Osteoblast (primary cell): ENCODE measurements at regions not wholly inside any gene's neighbourhood (a gene's known extent, or its start where the extent isn't known, plus 50 kb on each side); places are given as distances from the start of the nearest gene placed in this dataset.

Experiments used
- DNase-seq: peaks from one replicate; pipeline ENCODE4 v3.0.0; 2011; ENCODE audit warnings: low spot score, mixed read lengths; ENCODE audit not compliant: insufficient read length; ENCODE audit errors: missing footprints
- H2AFZ ChIP-seq: 2 replicates; pipeline ENCODE4 v1.6.0; 2011; ENCODE audit warnings: mild to moderate bottlenecking, low read length
- H3K27ac ChIP-seq: 2 replicates; pipeline ENCODE4 v1.5.1; 2011; ENCODE audit warnings: mild to moderate bottlenecking, low read depth, low read length, moderate library complexity
- H3K27me3 ChIP-seq: 2 replicates; pipeline ENCODE4 v1.6.0; 2012; ENCODE audit warnings: mild to moderate bottlenecking, control low read depth, inconsistent platforms, low read length, moderate library complexity; ENCODE audit not compliant: insufficient read depth
- H3K36me3 ChIP-seq: 2 replicates; pipeline ENCODE4 v1.5.1; 2011; ENCODE audit warnings: mild to moderate bottlenecking, low read length, control low read depth, moderate library complexity; ENCODE audit not compliant: insufficient read depth
- H3K4me1 ChIP-seq: 2 replicates; pipeline ENCODE4 v1.5.1; 2011; ENCODE audit warnings: mild to moderate bottlenecking, low read length, control low read depth, moderate library complexity; ENCODE audit not compliant: insufficient read depth
- H3K4me2 ChIP-seq: 2 replicates; pipeline ENCODE4 v1.6.0; 2011; ENCODE audit warnings: mild to moderate bottlenecking, low read length; ENCODE audit not compliant: insufficient read depth
- H3K4me3 ChIP-seq: fragments of 200-600 bp; sonication (generic); 3 replicates; pipeline ENCODE4 v1.5.1; 2012; ENCODE audit warnings: mild to moderate bottlenecking, low read length, inconsistent platforms; ENCODE audit not compliant: insufficient read depth
- H3K79me2 ChIP-seq: 2 replicates; pipeline ENCODE4 v1.6.0; 2012; ENCODE audit warnings: mild to moderate bottlenecking, low read length, control low read depth, inconsistent platforms; ENCODE audit not compliant: insufficient read depth
- H3K9me3 ChIP-seq: 2 replicates; pipeline ENCODE4 v1.5.1; 2011; ENCODE audit warnings: low read depth, low read length, control low read depth
- H4K20me1 ChIP-seq: 2 replicates; pipeline ENCODE4 v1.6.0; 2012; ENCODE audit warnings: mild to moderate bottlenecking, low read length, control low read depth; ENCODE audit not compliant: insufficient read depth
- CTCF ChIP-seq: IDR thresholded peaks from 2 replicates; pipeline ENCODE4 v1.5.1; 2011; ENCODE audit warnings: mild to moderate bottlenecking, low read depth, low read length, moderate library complexity; ENCODE audit errors: extremely low read depth

DNA sequence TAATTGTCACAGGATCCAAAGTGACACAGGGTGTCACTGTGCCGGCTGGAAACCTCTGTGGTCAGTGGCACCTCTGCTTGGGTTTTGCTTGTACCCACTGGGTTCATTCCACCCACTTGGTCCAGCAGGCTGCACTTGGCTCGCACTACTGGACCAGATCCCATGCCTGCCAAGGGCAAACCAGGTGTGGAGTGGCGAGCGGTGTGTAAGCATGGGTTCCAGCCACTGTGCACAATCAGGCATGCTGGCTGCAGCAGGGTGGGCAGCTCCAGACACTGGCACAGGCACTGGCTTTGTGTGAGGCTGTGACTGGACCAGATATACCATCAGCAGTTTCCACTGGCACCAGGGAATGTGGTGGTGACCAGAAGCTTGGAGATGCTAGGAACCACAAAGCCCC, 261.4 kb downstream of the KCNA4 start:
- H3K4me3 ChIP-seq, result no peak overlapping the region
- H2AFZ ChIP-seq, result no peak overlapping the region
- DNase-seq, result no peak
- no peaks in the 10 kb centered on the region for H4K20me1 ChIP-seq
- no peaks in the 10 kb centered on the region for H3K36me3 ChIP-seq
- H3K79me2 ChIP-seq, result no peaks in the 10 kb centered on the region
- no peak for TF ChIP-seq CTCF
- no peaks in the 10 kb centered on the region for H3K27me3 ChIP-seq
- no peak overlapping the region for H3K4me2 ChIP-seq
- peaks cover 8% of the 10 kb centered on the region for H3K9me3 ChIP-seq
- no peaks in the 10 kb centered on the region for H3K4me1 ChIP-seq
- no peak overlapping the region for H3K27ac ChIP-seq

DNA sequence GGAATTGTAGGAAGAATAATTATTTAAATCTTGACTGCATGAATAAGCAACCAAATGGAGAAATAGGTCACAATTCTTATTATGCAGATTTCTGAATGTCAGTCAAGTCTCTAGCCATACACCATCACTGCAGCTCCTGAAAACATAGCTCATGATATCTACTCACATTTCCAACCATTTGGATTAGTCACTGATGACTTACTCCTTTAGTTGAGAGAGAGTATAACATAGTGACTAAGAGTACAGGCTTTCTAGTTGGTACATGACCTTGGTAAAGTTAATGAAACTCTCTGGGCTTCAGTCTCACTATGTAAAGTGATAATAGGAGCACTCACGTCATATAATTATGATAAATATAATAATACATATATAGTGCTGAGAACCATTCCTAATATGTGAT, 265.2 kb downstream of the KCNA4 start:
- H3K79me2 ChIP-seq, result no peaks in the 10 kb centered on the region
- H3K4me3 ChIP-seq, result no peak overlapping the region
- TF ChIP-seq CTCF, result no peak
- DNase-seq, result no peak
- H2AFZ ChIP-seq, result no peak overlapping the region
- H4K20me1 ChIP-seq, result no peaks in the 10 kb centered on the region
- no peak overlapping the region for H3K27ac ChIP-seq
- no peaks in the 10 kb centered on the region for H3K4me1 ChIP-seq
- H3K4me2 ChIP-seq, result no peak overlapping the region
- no peaks in the 10 kb centered on the region for H3K36me3 ChIP-seq
- no peaks in the 10 kb centered on the region for H3K27me3 ChIP-seq
- H3K9me3 ChIP-seq, result peaks cover 6% of the 10 kb centered on the region

DNA sequence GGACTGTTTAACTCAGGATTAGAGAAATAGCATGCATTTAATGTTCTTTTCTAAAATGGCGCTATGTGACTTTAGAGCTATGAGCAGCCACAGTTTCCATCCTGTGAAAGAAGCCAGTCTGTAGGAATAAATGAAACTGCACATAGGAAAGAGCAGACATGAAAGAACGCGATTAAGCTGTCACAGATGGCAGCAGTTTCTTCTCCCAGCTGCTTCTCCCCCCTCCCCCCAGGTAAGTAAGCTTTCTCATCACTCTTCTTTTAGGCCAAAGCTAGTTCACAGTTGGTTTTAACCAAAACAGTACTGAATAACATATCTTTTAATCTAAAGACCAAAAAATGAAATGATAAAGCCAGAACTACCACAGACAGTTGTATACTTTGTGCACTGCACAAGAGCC, 266.4 kb downstream of the KCNA4 start:
- TF ChIP-seq CTCF, result no peak
- no peak for DNase-seq
- H4K20me1 ChIP-seq, result no peaks in the 10 kb centered on the region

GRCh38 chr11:29734287-29734686, 282.5 kb downstream of the KCNA4 start:
- Histone ChIP-seq H3K4me3 (no peak overlapping the region), H4K20me1 (no peaks in the 10 kb centered on the region), H3K4me2 (no peak overlapping the region), H3K9me3 (no peaks in the 10 kb centered on the region), H2AFZ (no peak overlapping the region), H3K79me2 (no peaks in the 10 kb centered on the region), H3K36me3 (no peaks in the 10 kb centered on the region), H3K27me3 (no peaks in the 10 kb centered on the region), H3K4me1 (no peaks in the 10 kb centered on the region), H3K27ac (no peak overlapping the region)
- TF ChIP-seq CTCF, result no peak
- DNase-seq, result no peak

More for the DNA sequence above, 266.4 kb downstream of the KCNA4 start:
- Histone ChIP-seq H2AFZ (no peak overlapping the region), H3K4me1 (no peaks in the 10 kb centered on the region), H3K9me3 (peaks cover 2% of the 10 kb centered on the region), H3K27me3 (no peaks in the 10 kb centered on the region), H3K4me3 (no peak overlapping the region), H3K27ac (no peak overlapping the region), H3K36me3 (no peaks in the 10 kb centered on the region), H3K79me2 (no peaks in the 10 kb centered on the region), H3K4me2 (no peak overlapping the region)
